ENCODE measurements at regions not wholly inside any gene's neighbourhood (a gene's known extent, or its start where the extent isn't known, plus 50 kb on each side); places are given as distances from the start of the nearest gene placed in this dataset.

GRCh38 chr3:40593351-40593750 is 68.6 kb downstream of the ZNF621 start:
- no peak for DNase-seq

- DNase-seq: no peak
Observed at GRCh38 chr3:40597441-40597840, 72.7 kb downstream of the ZNF621 start.

- DNase-seq: no peak
Observed at GRCh38 chr3:40598338-40598737, 73.6 kb downstream of the ZNF621 start.

- DNase-seq: no peak
Observed at GRCh38 chr3:40598962-40599361, 74.2 kb downstream of the ZNF621 start.

- DNase-seq: no peak
Observed at GRCh38 chr3:40602778-40603385, 78.1 kb downstream of the ZNF621 start.

- DNase-seq: no peak
Observed at GRCh38 chr3:40605960-40606359, 81.2 kb downstream of the ZNF621 start.

- DNase-seq: no peak
Observed at GRCh38 chr3:40608091-40608490, 83.3 kb downstream of the ZNF621 start.

GRCh38 chr3:40613306-40613705 is 88.5 kb downstream of the ZNF621 start:
- no peak for DNase-seq

- DNase-seq: peak; percentile 28
Observed at GRCh38 chr3:40615110-40615915, 90.6 kb downstream of the ZNF621 start.

GRCh38 chr3:40615918-40616819 is 91.4 kb downstream of the ZNF621 start:
- DNase-seq: peak; percentile 2

GRCh38 chr3:40617084-40617483 is 92.3 kb downstream of the ZNF621 start:
- DNase-seq: no peak

- no peak for DNase-seq
Observed at GRCh38 chr3:40618158-40618557, 93.4 kb downstream of the ZNF621 start.

- DNase-seq: no peak
Observed at GRCh38 chr3:40620151-40620550, 95.4 kb downstream of the ZNF621 start.

GRCh38 chr3:40621252-40621651 is 96.5 kb downstream of the ZNF621 start:
- no peak for DNase-seq

- DNase-seq: no peak
Observed at GRCh38 chr3:40623567-40623966, 98.8 kb downstream of the ZNF621 start.

GRCh38 chr3:40624189-40624769 is 99.5 kb downstream of the ZNF621 start:
- DNase-seq: no peak

GRCh38 chr3:40627095-40627494 is 102.3 kb downstream of the ZNF621 start:
- DNase-seq: no peak

- no peak for DNase-seq
Observed at GRCh38 chr3:40628984-40629383, 104.2 kb downstream of the ZNF621 start.

GRCh38 chr3:40631341-40631995 is 106.7 kb downstream of the ZNF621 start:
- DNase-seq: no peak

GRCh38 chr3:40637906-40638305 is 113.1 kb downstream of the ZNF621 start:
- no peak for DNase-seq

GRCh38 chr3:40639006-40639405 is 114.2 kb downstream of the ZNF621 start:
- DNase-seq: no peak

- no peak for DNase-seq
Observed at GRCh38 chr3:40642812-40643211, 118.1 kb downstream of the ZNF621 start.

GRCh38 chr3:40645883-40646282 is 121.1 kb downstream of the ZNF621 start:
- no peak for DNase-seq
